GM18505 (cell line): ENCODE measurements at regions not wholly inside any gene's neighbourhood (a gene's known extent, or its start where the extent isn't known, plus 50 kb on each side); places are given as distances from the start of the nearest gene placed in this dataset.

Source experiments
- ATAC-seq: cut with Tn5 transposase; IDR thresholded peaks from one replicate; pipeline ENCODE4 v1.9.1; 2021; ENCODE audit not compliant: unreplicated experiment
- POLR2A ChIP-seq: IDR thresholded peaks from 4 replicates; pipeline ENCODE4 v1.6.1; 2011; ENCODE audit warnings: borderline replicate concordance; ENCODE audit not compliant: insufficient read depth, insufficient read length; ENCODE audit errors: extremely low read depth

DNA sequence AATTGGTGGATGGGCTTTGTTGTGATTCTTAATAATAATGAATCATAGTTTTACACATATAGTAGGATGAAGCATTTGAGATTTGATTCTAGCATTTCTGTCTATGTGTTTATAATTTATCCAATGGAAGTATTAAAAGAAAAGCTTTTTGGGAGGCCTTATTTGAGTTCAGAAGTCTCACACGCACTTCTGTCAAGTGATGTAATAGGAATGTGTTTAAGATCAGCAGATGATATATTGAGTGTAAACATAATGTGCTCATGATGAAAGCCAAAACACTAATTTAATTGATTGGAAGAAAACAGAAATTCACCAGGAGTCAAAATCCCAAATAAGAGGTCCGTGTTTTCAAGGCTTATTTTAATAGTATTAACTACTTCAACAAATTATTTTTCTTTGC is 435.6 kb upstream of the HSF2 start:
- ATAC-seq = no peak
- TF ChIP-seq POLR2A = no peak

GRCh38 chr6:121965739-121966138 is 433.7 kb upstream of the HSF2 start:
- TF ChIP-seq POLR2A = no peak
- ATAC-seq = no peak

- no peak for ATAC-seq
- no peak for TF ChIP-seq POLR2A
Measured at GRCh38 chr6:121967631-121968030, 431.8 kb upstream of the HSF2 start.

DNA sequence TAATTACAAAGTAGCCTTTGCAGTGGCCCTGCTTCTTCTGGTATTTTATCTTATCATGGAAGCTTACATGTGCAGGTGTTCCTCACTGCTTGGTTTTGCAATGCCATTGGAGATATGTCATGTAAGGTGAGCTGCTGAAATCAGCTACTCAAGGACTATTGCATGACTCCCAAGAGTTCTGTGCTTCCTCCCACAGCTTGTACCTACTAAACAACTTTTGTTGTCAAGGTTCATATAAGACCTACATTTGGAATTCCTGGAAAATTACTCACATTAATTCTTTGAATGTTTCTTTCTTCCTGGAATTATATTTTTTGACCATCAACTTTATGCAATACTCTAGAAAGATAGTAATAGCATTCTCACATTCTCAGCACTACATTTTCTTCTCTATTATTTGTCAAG is 427.5 kb upstream of the HSF2 start:
- no peak for ATAC-seq
- TF ChIP-seq POLR2A = no peak

DNA sequence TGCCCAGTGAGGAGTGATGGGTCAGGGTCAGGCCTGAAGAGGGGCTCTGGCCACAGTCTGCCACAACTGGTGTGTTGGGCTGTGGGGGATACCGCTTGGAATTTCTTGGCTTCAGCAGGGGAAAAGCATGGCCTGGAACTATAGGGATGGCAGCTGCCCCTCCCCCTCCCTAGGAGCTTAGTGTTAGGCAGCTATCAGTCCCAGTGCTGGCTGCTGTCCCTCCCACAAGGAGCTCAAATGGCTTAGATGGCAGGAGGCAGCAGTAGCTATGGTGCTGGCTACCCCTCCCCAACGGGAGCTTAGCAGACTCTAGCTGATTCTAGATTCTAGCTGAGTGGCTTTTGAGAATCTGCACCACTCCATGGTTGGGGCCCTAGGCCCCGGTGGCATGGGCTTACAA is 414.5 kb upstream of the HSF2 start:
- no peak for ATAC-seq
- TF ChIP-seq POLR2A = no peak

DNA sequence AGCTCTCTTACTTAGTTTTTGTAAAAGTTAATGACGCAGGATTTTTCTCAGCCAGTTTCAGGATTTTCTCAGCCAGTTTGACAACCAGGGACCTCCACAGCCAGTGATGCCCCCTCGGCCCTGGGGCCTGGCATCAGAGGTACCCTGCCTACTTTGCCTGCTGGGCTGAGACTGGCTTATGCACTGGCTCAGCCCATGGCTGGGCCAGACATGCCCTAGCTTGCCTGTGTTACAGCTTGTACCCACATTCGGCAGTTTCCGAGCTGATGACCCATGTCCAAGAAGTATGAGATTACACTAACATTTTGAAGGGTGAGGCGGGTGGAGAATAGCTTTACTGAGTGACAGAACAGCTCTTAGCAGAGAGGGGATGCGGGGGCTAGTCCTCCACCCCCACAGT is 406.1 kb upstream of the HSF2 start:
- no peak for ATAC-seq
- no peak for TF ChIP-seq POLR2A

GRCh38 chr6:121994919-121995318 is 404.5 kb upstream of the HSF2 start:
- no peak for ATAC-seq
- TF ChIP-seq POLR2A = no peak

DNA sequence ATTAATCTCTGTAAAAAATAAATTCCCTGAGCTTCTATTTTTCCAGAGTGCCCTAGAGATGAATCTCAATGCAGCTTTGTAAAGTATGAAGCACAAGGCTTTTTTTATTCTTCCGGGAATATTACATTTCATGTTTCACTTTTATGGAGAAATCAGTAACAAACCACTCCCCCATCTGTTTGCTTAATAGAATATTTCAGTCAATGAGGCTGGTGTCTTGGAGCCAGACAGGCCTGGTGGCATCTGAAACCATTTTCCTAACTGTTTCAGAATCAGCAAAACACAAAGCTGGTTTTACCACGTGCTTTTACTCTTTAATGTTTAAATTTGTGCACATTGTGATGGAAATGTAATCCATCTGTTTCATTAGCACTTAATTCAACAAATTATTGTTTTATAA is 400.8 kb upstream of the HSF2 start:
- no peak for TF ChIP-seq POLR2A
- no peak for ATAC-seq

- no peak for TF ChIP-seq POLR2A
- ATAC-seq = no peak
Measured at GRCh38 chr6:121999456-122000065, 399.9 kb upstream of the HSF2 start.

DNA sequence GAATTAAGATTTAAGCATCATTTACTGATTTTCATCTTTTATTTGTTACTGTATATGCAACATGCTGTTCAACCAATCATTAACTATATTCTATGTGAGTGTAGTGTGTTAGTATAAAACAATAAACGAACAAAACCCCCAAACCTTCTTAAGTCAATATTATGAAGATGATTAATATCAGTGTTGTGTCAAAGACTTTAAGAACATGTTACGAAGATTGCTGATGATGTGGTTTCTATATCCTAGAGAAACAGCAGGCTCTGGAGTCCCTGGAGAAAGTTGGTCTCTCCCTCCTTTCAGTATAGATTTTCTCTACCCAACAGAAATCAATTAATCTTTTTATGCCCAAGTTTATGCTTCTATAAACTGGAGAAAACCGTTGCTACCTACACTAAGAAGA is 393.8 kb upstream of the HSF2 start:
- no peak for TF ChIP-seq POLR2A
- no peak for ATAC-seq

GRCh38 chr6:122007339-122007738 is 392.1 kb upstream of the HSF2 start:
- no peak for TF ChIP-seq POLR2A
- ATAC-seq = no peak

DNA sequence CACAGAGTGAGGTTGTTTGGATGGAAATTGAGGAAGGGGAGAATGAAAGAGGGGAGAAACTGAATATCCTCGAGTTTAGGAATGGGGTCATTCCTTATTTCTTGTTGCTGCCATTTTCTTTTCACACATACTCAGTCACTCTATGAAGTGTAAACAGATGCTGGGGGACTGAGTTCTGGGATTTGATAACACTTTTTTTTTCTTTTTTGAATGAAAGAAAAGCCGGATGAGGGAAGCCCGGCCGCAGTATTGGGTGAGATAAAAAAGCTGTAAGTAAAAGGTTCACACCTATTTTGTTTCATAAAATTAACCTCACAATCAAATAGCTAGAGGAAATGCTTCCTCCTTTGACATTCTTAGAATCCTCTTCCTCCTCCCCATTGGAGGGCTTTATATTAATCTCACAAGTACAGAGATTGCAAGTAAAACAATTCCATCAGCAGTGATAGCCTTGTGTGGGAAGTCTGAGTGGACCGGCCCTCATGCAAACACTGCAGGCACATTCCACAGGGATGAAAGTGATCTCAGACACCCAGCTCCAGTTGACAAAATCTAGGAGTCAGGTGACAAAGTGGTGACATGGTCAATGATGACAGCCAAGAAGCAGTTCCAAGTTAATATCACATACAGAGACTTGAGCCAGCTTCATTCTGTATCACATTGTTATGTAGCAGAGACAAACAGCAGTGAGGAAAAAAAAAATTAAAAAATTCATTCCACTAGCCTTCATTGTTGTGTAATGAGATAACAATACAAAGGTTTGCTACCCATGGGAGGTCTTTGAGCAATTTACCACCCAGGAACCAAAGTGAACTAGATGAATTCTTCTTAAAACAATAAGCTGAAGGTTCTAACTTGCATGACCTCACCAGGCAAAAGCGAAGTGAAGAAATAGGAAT is 391.1 kb upstream of the HSF2 start:
- ATAC-seq = no peak

GRCh38 chr6:122009000-122009350 is 390.5 kb upstream of the HSF2 start:
- ATAC-seq = no peak
- no peak for TF ChIP-seq POLR2A

More for the DNA sequence above, 391.1 kb upstream of the HSF2 start:
- no peak for TF ChIP-seq POLR2A

GRCh38 chr6:122012578-122012977 is 386.9 kb upstream of the HSF2 start:
- no peak for ATAC-seq
- no peak for TF ChIP-seq POLR2A
